Ovary (tissue), 3 donors: ENCODE measurements at regions not wholly inside any gene's neighbourhood (a gene's known extent, or its start where the extent isn't known, plus 50 kb on each side); places are given as distances from the start of the nearest gene placed in this dataset.

Experiments
- POLR2A ChIP-seq: fragments of 450-650 bp; IDR thresholded peaks from one replicate; pipeline ENCODE4 v1.6.1; 2017; ENCODE audit warnings: antibody characterized with exemption, mild to moderate bottlenecking, moderate library complexity
- TF ChIP-seq, protein P1 (sequence below), 3 donors: fragments of 450-650 bp in 2 of 3; fragments of 200-600 bp in 1 of 3; IDR thresholded peaks; one replicate each; pipeline versions ENCODE4 v1.5.1 to v1.8.0; 2016 to 2022; ENCODE audit warnings: antibody characterized with exemption in 3 of 3, mild to moderate bottlenecking in 1 of 3
- donor health status: DM: no; HTN: no; CAD: no.

DNA sequence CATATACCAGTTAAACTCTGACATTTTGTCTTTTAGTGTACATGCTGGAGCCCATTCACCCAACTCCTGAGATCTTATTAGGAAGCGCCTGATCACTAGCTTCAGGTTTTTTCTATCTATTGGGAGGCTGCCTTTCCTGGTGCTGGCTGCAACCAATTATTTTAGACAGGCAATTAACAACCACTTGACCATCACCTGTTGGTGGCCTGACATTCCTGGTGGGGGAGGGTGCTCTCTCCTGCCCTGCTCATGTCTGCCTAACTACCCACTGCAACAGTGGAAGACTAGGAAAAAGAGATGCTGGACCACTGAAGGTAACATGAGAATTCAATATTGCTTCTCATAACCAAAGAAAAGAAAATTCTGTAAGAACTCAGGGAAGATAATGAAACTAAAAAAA, 190.3 kb upstream of the GRM3 start:
- TF ChIP-seq, protein P1, sequence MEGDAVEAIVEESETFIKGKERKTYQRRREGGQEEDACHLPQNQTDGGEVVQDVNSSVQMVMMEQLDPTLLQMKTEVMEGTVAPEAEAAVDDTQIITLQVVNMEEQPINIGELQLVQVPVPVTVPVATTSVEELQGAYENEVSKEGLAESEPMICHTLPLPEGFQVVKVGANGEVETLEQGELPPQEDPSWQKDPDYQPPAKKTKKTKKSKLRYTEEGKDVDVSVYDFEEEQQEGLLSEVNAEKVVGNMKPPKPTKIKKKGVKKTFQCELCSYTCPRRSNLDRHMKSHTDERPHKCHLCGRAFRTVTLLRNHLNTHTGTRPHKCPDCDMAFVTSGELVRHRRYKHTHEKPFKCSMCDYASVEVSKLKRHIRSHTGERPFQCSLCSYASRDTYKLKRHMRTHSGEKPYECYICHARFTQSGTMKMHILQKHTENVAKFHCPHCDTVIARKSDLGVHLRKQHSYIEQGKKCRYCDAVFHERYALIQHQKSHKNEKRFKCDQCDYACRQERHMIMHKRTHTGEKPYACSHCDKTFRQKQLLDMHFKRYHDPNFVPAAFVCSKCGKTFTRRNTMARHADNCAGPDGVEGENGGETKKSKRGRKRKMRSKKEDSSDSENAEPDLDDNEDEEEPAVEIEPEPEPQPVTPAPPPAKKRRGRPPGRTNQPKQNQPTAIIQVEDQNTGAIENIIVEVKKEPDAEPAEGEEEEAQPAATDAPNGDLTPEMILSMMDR (IDR thresholded peaks at IDR 0.05): no peak
- TF ChIP-seq POLR2A: no peak
